ENCODE measurements at regions not wholly inside any gene's neighbourhood (a gene's known extent, or its start where the extent isn't known, plus 50 kb on each side); places are given as distances from the start of the nearest gene placed in this dataset.

DNA sequence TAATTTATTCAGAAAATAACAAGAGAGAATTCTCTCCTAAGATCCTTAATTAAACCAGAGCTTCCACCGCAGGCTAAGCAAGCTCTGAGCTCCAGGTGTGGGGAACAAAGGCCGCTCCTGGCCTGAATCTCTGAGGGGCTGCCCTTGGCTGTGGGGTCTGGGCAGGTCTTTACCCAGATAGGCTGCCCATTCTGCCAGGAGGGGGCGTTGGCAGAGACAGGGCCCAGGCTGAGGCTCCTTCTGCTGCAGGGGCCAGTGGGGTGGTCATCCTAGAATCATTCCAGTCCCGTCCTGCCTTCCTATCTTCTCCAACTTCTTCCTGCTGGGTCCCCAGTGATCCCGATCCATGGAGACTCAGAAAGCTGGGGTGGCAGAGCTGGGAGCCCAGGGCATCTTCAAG is 82.9 kb upstream of the POU3F1 start:
- peak; percentile 35; the same call in 2 of the 3 replicates for ATAC-seq
- TF ChIP-seq ZNF70 (CRISPR knock-in tag; IDR thresholded peaks at IDR 0.05): no peak
- TF ChIP-seq, protein P1, sequence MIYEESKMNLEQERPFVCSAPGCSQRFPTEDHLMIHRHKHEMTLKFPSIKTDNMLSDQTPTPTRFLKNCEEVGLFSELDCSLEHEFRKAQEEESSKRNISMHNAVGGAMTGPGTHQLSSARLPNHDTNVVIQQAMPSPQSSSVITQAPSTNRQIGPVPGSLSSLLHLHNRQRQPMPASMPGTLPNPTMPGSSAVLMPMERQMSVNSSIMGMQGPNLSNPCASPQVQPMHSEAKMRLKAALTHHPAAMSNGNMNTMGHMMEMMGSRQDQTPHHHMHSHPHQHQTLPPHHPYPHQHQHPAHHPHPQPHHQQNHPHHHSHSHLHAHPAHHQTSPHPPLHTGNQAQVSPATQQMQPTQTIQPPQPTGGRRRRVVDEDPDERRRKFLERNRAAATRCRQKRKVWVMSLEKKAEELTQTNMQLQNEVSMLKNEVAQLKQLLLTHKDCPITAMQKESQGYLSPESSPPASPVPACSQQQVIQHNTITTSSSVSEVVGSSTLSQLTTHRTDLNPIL (CRISPR knock-in tag; IDR thresholded peaks at IDR 0.05; ENCODE audit: low read depth): no peak
- no peak for TF ChIP-seq ISL1 (CRISPR knock-in tag; IDR thresholded peaks at IDR 0.05)
- no peak for TF ChIP-seq ZFP3 (CRISPR knock-in tag; IDR thresholded peaks at IDR 0.05)
- TF ChIP-seq ZNF8 (CRISPR knock-in tag; IDR thresholded peaks at IDR 0.05): no peak
- no peak for TF ChIP-seq TCF4 (CRISPR knock-in tag; IDR thresholded peaks at IDR 0.05; ENCODE audit: borderline replicate concordance)
- TF ChIP-seq, protein P2, sequence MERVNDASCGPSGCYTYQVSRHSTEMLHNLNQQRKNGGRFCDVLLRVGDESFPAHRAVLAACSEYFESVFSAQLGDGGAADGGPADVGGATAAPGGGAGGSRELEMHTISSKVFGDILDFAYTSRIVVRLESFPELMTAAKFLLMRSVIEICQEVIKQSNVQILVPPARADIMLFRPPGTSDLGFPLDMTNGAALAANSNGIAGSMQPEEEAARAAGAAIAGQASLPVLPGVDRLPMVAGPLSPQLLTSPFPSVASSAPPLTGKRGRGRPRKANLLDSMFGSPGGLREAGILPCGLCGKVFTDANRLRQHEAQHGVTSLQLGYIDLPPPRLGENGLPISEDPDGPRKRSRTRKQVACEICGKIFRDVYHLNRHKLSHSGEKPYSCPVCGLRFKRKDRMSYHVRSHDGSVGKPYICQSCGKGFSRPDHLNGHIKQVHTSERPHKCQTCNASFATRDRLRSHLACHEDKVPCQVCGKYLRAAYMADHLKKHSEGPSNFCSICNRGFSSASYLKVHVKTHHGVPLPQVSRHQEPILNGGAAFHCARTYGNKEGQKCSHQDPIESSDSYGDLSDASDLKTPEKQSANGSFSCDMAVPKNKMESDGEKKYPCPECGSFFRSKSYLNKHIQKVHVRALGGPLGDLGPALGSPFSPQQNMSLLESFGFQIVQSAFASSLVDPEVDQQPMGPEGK (CRISPR knock-in tag; IDR thresholded peaks at IDR 0.05; ENCODE audit: borderline replicate concordance): no peak
- TF ChIP-seq, protein P3, sequence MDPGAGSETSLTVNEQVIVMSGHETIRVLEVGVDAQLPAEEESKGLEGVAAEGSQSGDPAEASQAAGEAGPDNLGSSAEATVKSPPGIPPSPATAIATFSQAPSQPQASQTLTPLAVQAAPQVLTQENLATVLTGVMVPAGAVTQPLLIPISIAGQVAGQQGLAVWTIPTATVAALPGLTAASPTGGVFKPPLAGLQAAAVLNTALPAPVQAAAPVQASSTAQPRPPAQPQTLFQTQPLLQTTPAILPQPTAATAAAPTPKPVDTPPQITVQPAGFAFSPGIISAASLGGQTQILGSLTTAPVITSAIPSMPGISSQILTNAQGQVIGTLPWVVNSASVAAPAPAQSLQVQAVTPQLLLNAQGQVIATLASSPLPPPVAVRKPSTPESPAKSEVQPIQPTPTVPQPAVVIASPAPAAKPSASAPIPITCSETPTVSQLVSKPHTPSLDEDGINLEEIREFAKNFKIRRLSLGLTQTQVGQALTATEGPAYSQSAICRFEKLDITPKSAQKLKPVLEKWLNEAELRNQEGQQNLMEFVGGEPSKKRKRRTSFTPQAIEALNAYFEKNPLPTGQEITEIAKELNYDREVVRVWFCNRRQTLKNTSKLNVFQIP (CRISPR knock-in tag; IDR thresholded peaks at IDR 0.05; ENCODE audit: borderline replicate concordance, low read depth): no peak
- TF ChIP-seq OSR1 (CRISPR knock-in tag; IDR thresholded peaks at IDR 0.05): no peak
- TF ChIP-seq ZFP30 (CRISPR knock-in tag; IDR thresholded peaks at IDR 0.05): no peak
- TF ChIP-seq ARNTL (CRISPR knock-in tag; IDR thresholded peaks at IDR 0.05; ENCODE audit: borderline replicate concordance, low read depth): no peak
- TF ChIP-seq CSDC2 (CRISPR knock-in tag; IDR thresholded peaks at IDR 0.05): no peak
- no peak for TF ChIP-seq TOX (CRISPR knock-in tag; IDR thresholded peaks at IDR 0.05; ENCODE audit: borderline replicate concordance)

DNA sequence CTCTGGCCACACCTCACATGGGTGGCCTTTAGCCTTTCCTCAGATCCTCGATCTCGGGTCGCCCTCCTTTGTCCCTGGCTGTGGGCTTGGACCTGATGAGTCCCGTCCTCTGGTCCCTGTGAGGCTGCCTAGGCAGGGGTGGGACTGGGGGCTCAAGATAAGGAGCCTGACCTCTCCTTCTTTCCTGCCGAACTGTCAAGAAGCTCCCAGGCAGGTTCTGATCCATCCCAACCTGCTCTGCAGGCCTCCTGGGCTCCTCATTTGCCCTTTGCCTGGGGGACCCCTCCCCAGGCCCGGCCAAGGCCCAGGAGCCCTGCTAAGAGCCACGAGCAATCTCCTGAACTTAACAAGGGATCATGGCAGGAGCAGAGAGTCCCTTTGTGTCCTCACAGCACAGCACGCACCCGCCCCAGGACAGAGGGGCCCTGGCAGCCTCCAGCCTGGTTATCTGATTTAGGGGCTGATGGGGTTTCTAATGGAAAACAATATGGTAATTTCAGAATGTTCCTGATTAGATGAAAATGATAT is 82.4 kb upstream of the POU3F1 start:
- TF ChIP-seq SNAI2 (CRISPR knock-in tag; IDR thresholded peaks at IDR 0.05) (no peak), ZNF70 (CRISPR knock-in tag; IDR thresholded peaks at IDR 0.05) (no peak), ZNF8 (CRISPR knock-in tag; IDR thresholded peaks at IDR 0.05) (no peak), ZFP30 (CRISPR knock-in tag; IDR thresholded peaks at IDR 0.05) (no peak), CSDC2 (CRISPR knock-in tag; IDR thresholded peaks at IDR 0.05) (no peak), TCF4 (CRISPR knock-in tag; IDR thresholded peaks at IDR 0.05; ENCODE audit: borderline replicate concordance) (no peak), ZC3H10 (CRISPR knock-in tag; IDR thresholded peaks at IDR 0.05) (no peak), ZFP3 (CRISPR knock-in tag; IDR thresholded peaks at IDR 0.05) (no peak), ESRRG (CRISPR knock-in tag; IDR thresholded peaks at IDR 0.05) (no peak), GLIS3 (CRISPR knock-in tag; IDR thresholded peaks at IDR 0.05) (no peak), ZNF565 (CRISPR knock-in tag; conservative IDR thresholded peaks at IDR 0.05; ENCODE audit: low read depth) (no peak), OSR1 (CRISPR knock-in tag; IDR thresholded peaks at IDR 0.05) (no peak), BACH2 (CRISPR knock-in tag; IDR thresholded peaks at IDR 0.05; ENCODE audit: borderline replicate concordance) (no peak), ISL1 (CRISPR knock-in tag; IDR thresholded peaks at IDR 0.05) (no peak)
- TF ChIP-seq, protein P3 (CRISPR knock-in tag; IDR thresholded peaks at IDR 0.05; ENCODE audit: borderline replicate concordance, low read depth): no peak
- TF ChIP-seq, protein P2 (CRISPR knock-in tag; IDR thresholded peaks at IDR 0.05; ENCODE audit: borderline replicate concordance): no peak
- TF ChIP-seq, protein P4, sequence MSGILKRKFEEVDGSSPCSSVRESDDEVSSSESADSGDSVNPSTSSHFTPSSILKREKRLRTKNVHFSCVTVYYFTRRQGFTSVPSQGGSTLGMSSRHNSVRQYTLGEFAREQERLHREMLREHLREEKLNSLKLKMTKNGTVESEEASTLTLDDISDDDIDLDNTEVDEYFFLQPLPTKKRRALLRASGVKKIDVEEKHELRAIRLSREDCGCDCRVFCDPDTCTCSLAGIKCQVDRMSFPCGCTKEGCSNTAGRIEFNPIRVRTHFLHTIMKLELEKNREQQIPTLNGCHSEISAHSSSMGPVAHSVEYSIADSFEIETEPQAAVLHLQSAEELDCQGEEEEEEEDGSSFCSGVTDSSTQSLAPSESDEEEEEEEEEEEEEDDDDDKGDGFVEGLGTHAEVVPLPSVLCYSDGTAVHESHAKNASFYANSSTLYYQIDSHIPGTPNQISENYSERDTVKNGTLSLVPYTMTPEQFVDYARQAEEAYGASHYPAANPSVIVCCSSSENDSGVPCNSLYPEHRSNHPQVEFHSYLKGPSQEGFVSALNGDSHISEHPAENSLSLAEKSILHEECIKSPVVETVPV (CRISPR knock-in tag; IDR thresholded peaks at IDR 0.05): no peak
- no peak for ATAC-seq

Data from SK-N-SH treated with all-trans-retinoic acid at 6 μM for 48 hours (cell line).